Hepatocyte (in vitro differentiated cells): ENCODE measurements at regions not wholly inside any gene's neighbourhood (a gene's known extent, or its start where the extent isn't known, plus 50 kb on each side); places are given as distances from the start of the nearest gene placed in this dataset.

Experiments
- DNase-seq: peaks from one replicate; pipeline ENCODE4 v3.0.0-alpha.2; 2016; ENCODE audit warnings: low spot score
- H2AFZ ChIP-seq: fragments of 200-600 bp; sonication (generic); 2 replicates; pipeline ENCODE4 v1.6.0; 2016; ENCODE audit warnings: antibody characterized with exemption, mild to moderate bottlenecking
- H3K27ac ChIP-seq: fragments of 200-600 bp; sonication (generic); 2 replicates; pipeline ENCODE4 v1.5.1; 2016; ENCODE audit warnings: mild to moderate bottlenecking
- H3K27me3 ChIP-seq: fragments of 200-600 bp; sonication (generic); 2 replicates; pipeline ENCODE4 v1.6.1; 2016
- H3K36me3 ChIP-seq: fragments of 200-600 bp; sonication (generic); replicated peaks from 2 replicates; pipeline ENCODE4 v1.5.1; 2016; ENCODE audit warnings: low read depth; ENCODE audit not compliant: insufficient read depth
- H3K4me1 ChIP-seq: fragments of 200-600 bp; sonication (generic); 2 replicates; pipeline ENCODE4 v1.5.1; 2016; ENCODE audit warnings: mild to moderate bottlenecking, moderate library complexity; ENCODE audit not compliant: insufficient read depth
- H3K4me2 ChIP-seq: fragments of 200-600 bp; sonication (generic); 2 replicates; pipeline ENCODE4 v1.6.0; 2016
- H3K4me3 ChIP-seq: fragments of 200-600 bp; sonication (generic); 2 replicates; pipeline ENCODE4 v1.5.1; 2016; ENCODE audit warnings: mild to moderate bottlenecking
- H3K79me2 ChIP-seq: fragments of 200-600 bp; sonication (generic); 2 replicates; pipeline ENCODE4 v1.6.0; 2017; ENCODE audit warnings: mild to moderate bottlenecking
- H3K9me2 ChIP-seq: fragments of 200-600 bp; sonication (generic); replicated peaks from 2 replicates; pipeline ENCODE4 v1.6.0; 2017; ENCODE audit warnings: mild to moderate bottlenecking; ENCODE audit not compliant: insufficient read depth
- H3K9me3 ChIP-seq: fragments of 200-600 bp; sonication (generic); 2 replicates; pipeline ENCODE4 v1.5.1; 2016; ENCODE audit warnings: low read depth, mild to moderate bottlenecking
- H4K20me1 ChIP-seq: fragments of 200-600 bp; sonication (generic); 2 replicates; pipeline ENCODE4 v1.6.0; 2016; ENCODE audit warnings: mild to moderate bottlenecking; ENCODE audit not compliant: insufficient read depth, poor library complexity, severe bottlenecking
- CTCF ChIP-seq: fragments of 200-600 bp; sonication (generic); IDR thresholded peaks from 2 replicates; pipeline ENCODE4 v1.5.1; 2016; ENCODE audit warnings: antibody characterized with exemption, mild to moderate bottlenecking; ENCODE audit not compliant: poor library complexity
- EZH2 ChIP-seq: fragments of 200-600 bp; sonication (generic); IDR thresholded peaks from 2 replicates; pipeline ENCODE4 v1.6.1; 2016; ENCODE audit warnings: antibody characterized with exemption, mild to moderate bottlenecking, borderline replicate concordance
- EZH2phosphoT487 ChIP-seq: fragments of 200-600 bp; sonication (generic); IDR thresholded peaks from one replicate; pipeline ENCODE4 v1.6.1; 2018; ENCODE audit warnings: antibody characterized with exemption, mild to moderate bottlenecking, low read depth, moderate library complexity; ENCODE audit not compliant: unreplicated experiment, severe bottlenecking
- WGBS: methylation state at CpG from one replicate; pipeline ENCODE4 v1.1.6; 2016; ENCODE audit warnings: low lambda C conversion rate; ENCODE audit errors: missing lambda C conversion rate; 5-methylcytosine and 5-hydroxymethylcytosine counted together

- H3K27ac ChIP-seq, result no peak overlapping the region
- H3K4me1 ChIP-seq, result no peaks in the 10 kb centered on the region
- H4K20me1 ChIP-seq, result no peaks in the 10 kb centered on the region
- no peak overlapping the region for H3K4me3 ChIP-seq
- H3K79me2 ChIP-seq, result no peaks in the 10 kb centered on the region
- no peaks in the 10 kb centered on the region for H3K36me3 ChIP-seq
- no peak for TF ChIP-seq EZH2
- TF ChIP-seq CTCF, result no peak
- no peak for TF ChIP-seq EZH2phosphoT487
- no peaks in the 10 kb centered on the region for H3K9me2 ChIP-seq
- no peak overlapping the region for H2AFZ ChIP-seq
- no peak for DNase-seq
- no peaks in the 10 kb centered on the region for H3K9me3 ChIP-seq
- no peak overlapping the region for H3K4me2 ChIP-seq
- no peaks in the 10 kb centered on the region for H3K27me3 ChIP-seq
- WGBS, result 84% methylated on average over 6 of the region's 6 CpGs
Measured at GRCh38 chr4:124139044-124139443, 573.5 kb downstream of the ANKRD50 start.

- no peaks in the 10 kb centered on the region for H3K9me3 ChIP-seq
- no peak overlapping the region for H3K4me3 ChIP-seq
- H3K27ac ChIP-seq, result no peak overlapping the region
- no peak overlapping the region for H3K4me2 ChIP-seq
- 94% methylated on average over 4 of the region's 4 CpGs for WGBS
- H2AFZ ChIP-seq, result no peak overlapping the region
- H3K27me3 ChIP-seq, result no peaks in the 10 kb centered on the region
- H3K4me1 ChIP-seq, result no peaks in the 10 kb centered on the region
- no peaks in the 10 kb centered on the region for H4K20me1 ChIP-seq
- no peaks in the 10 kb centered on the region for H3K9me2 ChIP-seq
- H3K79me2 ChIP-seq, result no peaks in the 10 kb centered on the region
- no peak for DNase-seq
- no peak for TF ChIP-seq CTCF
- TF ChIP-seq EZH2phosphoT487, result no peak
- no peak for TF ChIP-seq EZH2
- H3K36me3 ChIP-seq, result no peaks in the 10 kb centered on the region
Measured at GRCh38 chr4:124143632-124144031, 568.9 kb downstream of the ANKRD50 start.

- H3K27ac ChIP-seq, result no peak overlapping the region
- no peak overlapping the region for H3K4me3 ChIP-seq
- no peaks in the 10 kb centered on the region for H3K79me2 ChIP-seq
- H4K20me1 ChIP-seq, result no peaks in the 10 kb centered on the region
- H3K9me2 ChIP-seq, result no peaks in the 10 kb centered on the region
- no peak overlapping the region for H3K4me2 ChIP-seq
- H3K36me3 ChIP-seq, result no peaks in the 10 kb centered on the region
- H3K4me1 ChIP-seq, result no peaks in the 10 kb centered on the region
- H2AFZ ChIP-seq, result no peak overlapping the region
- TF ChIP-seq EZH2phosphoT487 (no peak), EZH2 (no peak)
- no peak for DNase-seq
- WGBS, result 80% methylated on average over 4 of the region's 4 CpGs
- no peaks in the 10 kb centered on the region for H3K9me3 ChIP-seq
- no peaks in the 10 kb centered on the region for H3K27me3 ChIP-seq
Measured at GRCh38 chr4:124144238-124144654, 568.3 kb downstream of the ANKRD50 start.

- Histone ChIP-seq H3K9me2 (no peaks in the 10 kb centered on the region), H3K9me3 (no peaks in the 10 kb centered on the region), H4K20me1 (no peaks in the 10 kb centered on the region), H3K4me3 (no peak overlapping the region), H3K4me1 (no peaks in the 10 kb centered on the region), H2AFZ (no peak overlapping the region), H3K79me2 (no peaks in the 10 kb centered on the region), H3K27me3 (no peaks in the 10 kb centered on the region), H3K36me3 (no peaks in the 10 kb centered on the region), H3K27ac (no peak overlapping the region), H3K4me2 (no peak overlapping the region)
- no peak for DNase-seq
- WGBS, result 68% methylated on average over 1 of the region's 1 CpG
- TF ChIP-seq CTCF (no peak), EZH2 (no peak), EZH2phosphoT487 (no peak)
Measured at GRCh38 chr4:124146068-124146467, 566.5 kb downstream of the ANKRD50 start.
